NCI-H510A treated with DMSO at 0.1 percent for 48 hours (cell line): ENCODE measurements at regions not wholly inside any gene's neighbourhood (a gene's known extent, or its start where the extent isn't known, plus 50 kb on each side); places are given as distances from the start of the nearest gene placed in this dataset.
"Not testable (repeated sequence)": the region's sequence is repeated elsewhere in the genome, so short reads cannot be mapped to it uniquely, and the experiment has no call there.

Experiments used
- DNase-seq: peaks from one replicate; lab custom pipeline; 2025; lab: John Stamatoyannopoulos, UW

GRCh38 chr13:90592943-90593342 lies 754.5 kb upstream of the MIR17HG start:
- no peak for DNase-seq

DNA sequence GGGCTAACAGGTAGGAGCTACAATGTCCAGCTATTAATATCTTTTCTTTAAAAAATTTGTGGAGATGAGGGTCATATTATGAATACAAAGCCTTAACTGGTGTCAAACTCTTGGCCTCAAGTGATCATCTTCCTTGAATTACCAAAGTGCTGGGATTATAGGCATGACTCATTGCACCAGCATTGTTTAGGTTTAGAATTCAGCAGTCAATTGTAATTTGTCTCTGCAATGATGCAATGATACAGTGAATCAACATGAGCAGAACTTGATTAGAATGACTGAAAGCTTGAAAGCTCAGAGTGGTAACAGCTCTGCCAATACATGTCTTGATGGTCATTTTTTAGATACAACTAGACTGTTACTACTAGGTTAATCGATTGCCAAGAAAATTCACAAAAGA lies 752.8 kb upstream of the MIR17HG start:
- DNase-seq: no peak

GRCh38 chr13:90605664-90606063 lies 741.8 kb upstream of the MIR17HG start:
- no peak for DNase-seq

GRCh38 chr13:90606921-90607320 lies 740.6 kb upstream of the MIR17HG start:
- not testable (repeated sequence) for DNase-seq

DNA sequence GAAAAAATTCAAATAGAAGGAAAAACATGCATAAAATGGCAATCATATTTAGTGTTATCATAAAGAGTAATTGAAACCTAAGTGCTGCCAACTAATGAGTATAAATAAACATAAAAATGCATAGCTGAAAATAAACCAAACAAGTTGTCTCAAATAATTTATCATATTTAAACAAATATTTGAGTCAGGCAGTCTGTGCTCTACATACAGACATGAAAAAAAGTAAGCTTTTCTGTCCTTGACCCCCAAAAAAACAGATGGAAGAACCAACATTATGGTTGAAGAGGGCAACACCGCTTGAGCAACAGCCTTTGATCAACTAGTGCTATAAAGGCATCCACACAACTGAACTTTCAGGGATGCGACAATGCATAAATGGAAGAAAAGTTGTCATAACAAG lies 735.1 kb upstream of the MIR17HG start:
- no peak for DNase-seq

DNA sequence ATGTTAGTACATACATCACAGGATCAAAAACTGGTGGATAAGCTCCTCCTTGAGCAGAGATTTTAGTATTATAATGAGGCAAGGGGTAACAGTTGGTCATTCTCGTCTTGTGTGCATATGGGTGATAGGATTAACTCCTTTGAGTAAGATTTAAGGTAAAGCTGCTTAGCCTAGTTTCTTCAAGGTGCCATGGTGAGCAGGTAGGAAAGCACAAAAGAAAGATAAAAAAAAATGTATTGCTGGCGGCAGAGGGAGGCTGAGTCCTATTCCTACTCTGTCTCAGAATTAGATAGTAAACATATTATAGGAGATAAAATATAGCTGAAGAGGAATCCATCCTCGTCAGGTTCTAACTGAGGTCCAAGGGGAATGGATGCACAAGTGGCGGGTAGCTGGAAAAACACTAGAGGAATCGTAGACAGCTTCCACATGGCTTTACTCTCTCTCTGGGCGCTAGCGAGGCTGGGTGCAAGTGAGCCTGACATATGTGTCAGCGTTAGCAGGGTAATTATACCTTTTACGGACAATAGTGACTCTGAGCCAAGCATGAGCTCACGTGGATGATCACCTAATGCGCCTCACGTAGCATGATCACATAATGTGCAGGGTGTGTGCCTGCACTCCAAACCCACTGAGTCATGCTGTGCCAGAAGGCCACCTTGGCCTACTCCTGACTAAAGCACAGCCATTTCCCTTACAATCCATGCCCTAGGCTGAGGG lies 734.3 kb upstream of the MIR17HG start:
- no peak for DNase-seq

- no peak for DNase-seq
Measured at GRCh38 chr13:90615236-90615635, 732.3 kb upstream of the MIR17HG start.

- no peak for DNase-seq
Measured at GRCh38 chr13:90615767-90616166, 731.7 kb upstream of the MIR17HG start.

- DNase-seq: no peak
Measured at GRCh38 chr13:90618133-90618532, 729.4 kb upstream of the MIR17HG start.

GRCh38 chr13:90622541-90622940 lies 724.9 kb upstream of the MIR17HG start:
- no peak for DNase-seq

GRCh38 chr13:90623318-90624011 lies 724.0 kb upstream of the MIR17HG start:
- DNase-seq: no peak

- DNase-seq: no peak
Measured at GRCh38 chr13:90627813-90628212, 719.7 kb upstream of the MIR17HG start.

DNA sequence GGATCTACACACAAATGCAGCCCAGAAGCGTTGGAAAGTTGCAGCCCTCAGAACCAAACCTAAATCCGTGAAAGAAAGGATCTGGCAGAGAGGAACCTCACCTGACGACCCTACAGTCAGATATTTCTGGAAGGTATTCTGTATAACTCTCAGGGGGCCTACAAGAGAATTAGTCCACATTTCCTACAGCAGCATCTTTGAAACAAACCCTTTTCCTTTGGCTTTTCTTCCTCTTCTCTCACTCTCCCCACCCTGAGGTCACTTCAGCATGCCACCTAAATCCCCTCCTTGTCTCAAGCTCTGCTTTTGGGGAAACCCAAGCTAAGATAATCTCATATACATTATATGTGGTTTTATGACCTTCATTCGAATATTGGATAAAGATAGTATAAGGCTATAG lies 719.0 kb upstream of the MIR17HG start:
- DNase-seq: no peak

GRCh38 chr13:90630716-90631115 lies 716.8 kb upstream of the MIR17HG start:
- no peak for DNase-seq

GRCh38 chr13:90632184-90632583 lies 715.3 kb upstream of the MIR17HG start:
- no peak for DNase-seq

- no peak for DNase-seq
Measured at GRCh38 chr13:90633849-90634248, 713.6 kb upstream of the MIR17HG start.

DNA sequence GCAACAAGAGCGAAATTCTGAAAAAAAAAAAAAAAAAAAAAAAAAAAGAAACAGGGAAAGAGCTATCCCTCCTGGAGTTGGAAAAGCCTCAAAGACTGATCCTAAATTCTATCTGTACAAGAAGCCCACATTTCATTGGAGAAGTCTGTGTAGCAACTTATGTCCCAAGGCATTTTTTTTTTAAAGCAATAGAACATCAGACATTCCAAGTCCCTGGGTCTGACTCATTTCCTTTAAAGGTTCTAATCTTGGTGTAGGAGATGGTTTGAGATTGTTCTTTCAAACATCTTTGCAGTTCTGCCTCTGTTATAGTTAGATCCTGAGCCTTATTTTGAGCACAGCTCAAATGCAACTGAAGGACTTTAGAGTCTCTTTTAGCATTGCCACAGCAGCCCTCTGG lies 706.5 kb upstream of the MIR17HG start:
- DNase-seq: no peak

GRCh38 chr13:90641884-90642283 lies 705.6 kb upstream of the MIR17HG start:
- DNase-seq: no peak

- DNase-seq: no peak
Measured at GRCh38 chr13:90645582-90645981, 701.9 kb upstream of the MIR17HG start.

DNA sequence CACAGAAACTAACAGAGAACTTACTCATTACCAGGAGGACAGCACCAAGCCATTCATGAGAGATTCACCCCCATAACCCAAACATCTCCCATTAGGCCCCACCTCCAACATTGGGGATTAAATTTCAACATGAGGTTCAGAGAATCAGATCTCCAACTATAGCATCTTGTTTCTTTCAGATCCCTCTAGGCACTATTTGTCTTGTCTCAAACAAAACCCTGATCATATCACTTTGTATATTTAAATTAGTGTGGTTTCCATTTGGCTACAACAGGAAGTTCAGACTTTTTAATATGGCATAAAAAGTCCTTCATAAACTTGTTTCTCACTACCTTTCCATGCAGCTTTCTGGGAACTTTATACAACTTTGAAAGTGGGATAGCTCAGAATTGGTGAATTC lies 699.0 kb upstream of the MIR17HG start:
- DNase-seq: no peak

GRCh38 chr13:90652036-90652435 lies 695.5 kb upstream of the MIR17HG start:
- no peak for DNase-seq

GRCh38 chr13:90654970-90655369 lies 692.5 kb upstream of the MIR17HG start:
- no peak for DNase-seq

DNA sequence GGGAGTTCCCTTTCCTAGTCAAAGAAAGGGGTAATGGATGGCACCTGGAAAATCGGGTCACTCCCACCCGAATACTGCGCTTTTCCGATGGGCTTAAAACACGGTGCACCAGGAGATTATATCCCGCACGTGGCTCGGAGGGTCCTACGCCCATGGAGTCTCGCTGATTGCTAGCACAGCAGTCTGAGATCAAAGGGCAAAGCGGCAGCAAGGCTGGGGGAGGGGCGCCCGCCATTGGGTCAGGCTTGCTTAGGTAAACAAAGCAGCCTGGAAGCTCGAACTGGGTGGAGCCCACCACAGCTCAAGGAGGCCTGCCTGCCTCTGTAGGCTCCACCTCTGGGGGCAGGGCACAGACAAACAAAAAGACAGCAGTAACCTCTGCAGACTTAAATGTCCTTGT lies 683.3 kb upstream of the MIR17HG start:
- DNase-seq: not testable (repeated sequence)

- no peak for DNase-seq
Measured at GRCh38 chr13:90673746-90674145, 673.7 kb upstream of the MIR17HG start.
